Smooth muscle cell (in vitro differentiated cells): ENCODE measurements at regions not wholly inside any gene's neighbourhood (a gene's known extent, or its start where the extent isn't known, plus 50 kb on each side); places are given as distances from the start of the nearest gene placed in this dataset.

Experiments used
- DNase-seq: peaks from one replicate; lab custom pipeline; 2025; ENCODE audit not compliant: unreplicated experiment; lab: John Stamatoyannopoulos, UW
- H2AFZ ChIP-seq: fragments of 200-600 bp; sonication (generic); 2 replicates; pipeline ENCODE4 v1.6.0; 2016; ENCODE audit warnings: antibody characterized with exemption, low read depth, mild to moderate bottlenecking
- H3F3A ChIP-seq: fragments of 200-600 bp; sonication (generic); 2 replicates; pipeline ENCODE4 v1.6.0; 2017; ENCODE audit warnings: antibody characterized with exemption, low read depth
- H3K27ac ChIP-seq: fragments of 200-600 bp; sonication (generic); 2 replicates; pipeline ENCODE4 v1.5.1; 2016; ENCODE audit warnings: low read depth, mild to moderate bottlenecking
- H3K27me3 ChIP-seq: fragments of 200-600 bp; sonication (generic); 2 replicates; pipeline ENCODE4 v1.6.1; 2016; ENCODE audit warnings: low read depth, mild to moderate bottlenecking
- H3K36me3 ChIP-seq: fragments of 200-600 bp; sonication (generic); 2 replicates; pipeline ENCODE4 v1.5.1; 2016; ENCODE audit warnings: low read depth
- H3K4me1 ChIP-seq: fragments of 200-600 bp; sonication (generic); 2 replicates; pipeline ENCODE4 v1.5.1; 2016; ENCODE audit warnings: low read depth
- H3K4me2 ChIP-seq: fragments of 200-600 bp; sonication (generic); 2 replicates; pipeline ENCODE4 v1.6.0; 2016; ENCODE audit warnings: mild to moderate bottlenecking
- H3K4me3 ChIP-seq: fragments of 200-600 bp; sonication (generic); 2 replicates; pipeline ENCODE4 v1.5.1; 2016; ENCODE audit warnings: mild to moderate bottlenecking
- H3K79me2 ChIP-seq: fragments of 200-600 bp; sonication (generic); 2 replicates; pipeline ENCODE4 v1.6.0; 2016; ENCODE audit warnings: low read depth, mild to moderate bottlenecking
- H3K9ac ChIP-seq: fragments of 200-600 bp; sonication (generic); 2 replicates; pipeline ENCODE4 v1.6.0; 2016; ENCODE audit warnings: low read depth
- H3K9me3 ChIP-seq: fragments of 200-600 bp; sonication (generic); replicated peaks from 2 replicates; pipeline ENCODE4 v1.5.1; 2016; ENCODE audit warnings: low read depth
- H4K20me1 ChIP-seq: fragments of 200-600 bp; sonication (generic); 2 replicates; pipeline ENCODE4 v1.6.0; 2016; ENCODE audit warnings: low read depth
- WGBS: methylation state at CpG from one replicate; pipeline ENCODE4 v1.1.7; 2016; ENCODE audit warnings: low lambda C conversion rate; 5-methylcytosine and 5-hydroxymethylcytosine counted together
- TF ChIP-seq, protein P1 (sequence below): fragments of 200-600 bp; sonication (generic); IDR thresholded peaks from 2 replicates; pipeline ENCODE4 v1.5.1; 2017; ENCODE audit warnings: borderline replicate concordance, mild to moderate bottlenecking, antibody characterized with exemption; ENCODE audit not compliant: insufficient read depth, poor library complexity, severe bottlenecking

DNA sequence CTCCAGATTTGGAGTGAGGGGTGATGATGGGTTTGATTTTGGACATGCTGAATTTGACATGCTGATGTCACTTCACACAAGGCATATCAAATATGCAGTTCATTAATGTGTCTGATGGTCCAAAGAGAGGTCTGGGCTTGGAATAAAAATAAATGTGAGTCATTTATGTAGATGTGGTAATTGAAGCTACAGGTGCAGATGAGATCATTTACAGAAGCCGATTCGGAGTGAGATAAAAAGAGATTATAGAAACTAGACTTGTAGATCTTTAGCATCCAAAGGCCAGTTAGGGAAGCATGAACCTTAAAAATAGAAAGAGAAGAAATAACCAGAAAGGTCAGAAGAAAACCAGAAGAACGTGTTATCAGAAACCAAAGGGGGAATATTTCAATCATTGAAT, 350.9 kb upstream of the ZP4 start:
- H2AFZ ChIP-seq = no peak overlapping the region
- no peak overlapping the region for H3K4me3 ChIP-seq
- 94% methylated on average over 3 of the region's 3 CpGs for WGBS
- H3K36me3 ChIP-seq = no peaks in the 10 kb centered on the region
- no peak overlapping the region for H3K9ac ChIP-seq
- no peaks in the 10 kb centered on the region for H3K9me3 ChIP-seq
- no peaks in the 10 kb centered on the region for H3K27me3 ChIP-seq
- H4K20me1 ChIP-seq = no peaks in the 10 kb centered on the region
- TF ChIP-seq, protein P1, sequence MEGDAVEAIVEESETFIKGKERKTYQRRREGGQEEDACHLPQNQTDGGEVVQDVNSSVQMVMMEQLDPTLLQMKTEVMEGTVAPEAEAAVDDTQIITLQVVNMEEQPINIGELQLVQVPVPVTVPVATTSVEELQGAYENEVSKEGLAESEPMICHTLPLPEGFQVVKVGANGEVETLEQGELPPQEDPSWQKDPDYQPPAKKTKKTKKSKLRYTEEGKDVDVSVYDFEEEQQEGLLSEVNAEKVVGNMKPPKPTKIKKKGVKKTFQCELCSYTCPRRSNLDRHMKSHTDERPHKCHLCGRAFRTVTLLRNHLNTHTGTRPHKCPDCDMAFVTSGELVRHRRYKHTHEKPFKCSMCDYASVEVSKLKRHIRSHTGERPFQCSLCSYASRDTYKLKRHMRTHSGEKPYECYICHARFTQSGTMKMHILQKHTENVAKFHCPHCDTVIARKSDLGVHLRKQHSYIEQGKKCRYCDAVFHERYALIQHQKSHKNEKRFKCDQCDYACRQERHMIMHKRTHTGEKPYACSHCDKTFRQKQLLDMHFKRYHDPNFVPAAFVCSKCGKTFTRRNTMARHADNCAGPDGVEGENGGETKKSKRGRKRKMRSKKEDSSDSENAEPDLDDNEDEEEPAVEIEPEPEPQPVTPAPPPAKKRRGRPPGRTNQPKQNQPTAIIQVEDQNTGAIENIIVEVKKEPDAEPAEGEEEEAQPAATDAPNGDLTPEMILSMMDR = no peak
- no peaks in the 10 kb centered on the region for H3K4me1 ChIP-seq
- no peak for DNase-seq
- H3F3A ChIP-seq = no peaks in the 10 kb centered on the region
- no peaks in the 10 kb centered on the region for H3K79me2 ChIP-seq
- no peak overlapping the region for H3K27ac ChIP-seq
- H3K4me2 ChIP-seq = no peak overlapping the region

DNA sequence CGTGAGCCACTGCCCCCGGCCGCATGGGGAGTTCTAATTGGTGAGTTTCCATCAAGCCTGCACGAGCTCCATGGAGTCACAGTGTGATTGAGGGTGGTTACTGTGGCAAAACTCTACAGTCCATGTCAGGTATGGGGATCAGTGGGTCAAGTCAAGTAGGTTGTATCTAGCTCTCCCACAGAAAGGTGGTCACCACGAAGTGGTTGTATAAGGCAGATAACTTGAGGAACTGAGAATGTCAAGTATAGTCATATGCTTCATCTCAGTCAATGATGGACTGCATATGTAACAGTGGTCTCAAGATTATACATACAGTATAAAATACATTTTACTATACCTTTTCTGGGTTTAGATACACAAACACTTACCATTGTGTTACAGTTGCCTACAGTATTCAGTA, 348.6 kb upstream of the ZP4 start:
- no peak overlapping the region for H3K9ac ChIP-seq
- no peaks in the 10 kb centered on the region for H3F3A ChIP-seq
- no peak for DNase-seq
- no peak overlapping the region for H2AFZ ChIP-seq
- H3K36me3 ChIP-seq = no peaks in the 10 kb centered on the region
- no peaks in the 10 kb centered on the region for H3K9me3 ChIP-seq
- no peak overlapping the region for H3K4me3 ChIP-seq
- no peaks in the 10 kb centered on the region for H3K79me2 ChIP-seq
- TF ChIP-seq, protein P1 = no peak
- H3K27ac ChIP-seq = no peak overlapping the region
- H3K4me1 ChIP-seq = no peaks in the 10 kb centered on the region
- H4K20me1 ChIP-seq = no peaks in the 10 kb centered on the region
- no peak overlapping the region for H3K4me2 ChIP-seq
- H3K27me3 ChIP-seq = no peaks in the 10 kb centered on the region
- 93% methylated on average over 5 of the region's 5 CpGs for WGBS

DNA sequence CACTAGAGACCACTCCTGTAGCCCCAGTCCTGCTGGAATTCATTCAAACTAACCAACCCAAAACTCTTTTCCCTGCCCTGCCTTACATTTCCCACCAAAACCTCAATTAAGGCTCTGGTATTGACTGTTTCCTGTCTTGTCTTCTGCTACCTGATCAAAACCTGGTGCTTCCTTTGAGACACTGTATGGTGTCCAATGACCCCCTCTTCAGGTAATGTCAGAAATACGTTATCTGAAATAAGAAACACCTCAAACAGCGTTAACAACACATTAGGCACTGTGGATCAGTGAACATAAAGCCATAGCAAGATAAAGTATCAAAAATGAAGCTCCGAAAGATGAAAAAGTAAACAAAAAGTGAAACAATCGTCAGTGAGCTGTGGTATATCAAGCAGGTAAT, 343.2 kb upstream of the ZP4 start:
- Histone ChIP-seq H3K79me2 (no peaks in the 10 kb centered on the region), H3K4me2 (no peak overlapping the region), H4K20me1 (no peaks in the 10 kb centered on the region), H3K27me3 (no peaks in the 10 kb centered on the region), H2AFZ (no peak overlapping the region), H3F3A (no peaks in the 10 kb centered on the region), H3K9ac (no peak overlapping the region), H3K36me3 (no peaks in the 10 kb centered on the region), H3K4me3 (no peak overlapping the region), H3K4me1 (no peaks in the 10 kb centered on the region), H3K27ac (no peak overlapping the region), H3K9me3 (no peaks in the 10 kb centered on the region)
- TF ChIP-seq, protein P1 = no peak
- 66% methylated on average over 4 of the region's 4 CpGs for WGBS
- DNase-seq = no peak

DNA sequence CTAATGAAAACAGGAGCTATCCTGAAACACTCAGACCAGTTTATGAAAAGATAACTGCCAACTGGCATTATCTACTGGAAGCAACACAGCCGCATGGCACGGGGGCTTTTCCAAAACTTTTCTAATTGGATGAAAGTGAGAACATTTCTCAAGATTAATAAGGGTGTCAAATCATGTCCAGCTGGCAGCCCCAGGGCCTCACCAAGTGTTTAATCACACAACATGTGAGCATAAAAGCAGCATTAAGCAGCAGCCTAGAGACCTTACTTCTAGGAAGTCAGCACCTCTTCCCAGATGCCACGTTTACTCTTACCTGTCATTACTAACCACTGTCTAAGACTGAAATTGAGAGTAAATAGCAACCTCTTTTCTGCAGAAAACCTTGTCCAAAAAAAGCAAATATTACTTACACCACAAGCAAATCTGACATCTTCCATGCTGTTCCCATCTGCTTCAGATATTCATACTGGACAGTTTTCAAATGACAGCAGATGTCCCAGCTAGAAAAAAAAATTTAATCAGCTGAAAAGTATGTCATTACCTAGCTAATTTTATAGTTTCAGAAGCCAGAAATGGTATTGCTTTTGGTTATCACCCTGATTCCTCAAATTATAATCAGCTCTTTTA, 341.5 kb upstream of the ZP4 start:
- 86% methylated on average over 3 of the region's 3 CpGs for WGBS

More for the DNA sequence above, 341.5 kb upstream of the ZP4 start:
- no peaks in the 10 kb centered on the region for H4K20me1 ChIP-seq
- H3K36me3 ChIP-seq = no peaks in the 10 kb centered on the region
- no peaks in the 10 kb centered on the region for H3K4me1 ChIP-seq
- no peaks in the 10 kb centered on the region for H3F3A ChIP-seq
- H3K27ac ChIP-seq = no peak overlapping the region
- no peaks in the 10 kb centered on the region for H3K9me3 ChIP-seq
- H3K4me2 ChIP-seq = no peak overlapping the region
- no peak overlapping the region for H3K4me3 ChIP-seq
- no peaks in the 10 kb centered on the region for H3K79me2 ChIP-seq
- no peak for DNase-seq
- no peaks in the 10 kb centered on the region for H3K27me3 ChIP-seq
- TF ChIP-seq, protein P1 = no peak
- H2AFZ ChIP-seq = no peak overlapping the region
- H3K9ac ChIP-seq = no peak overlapping the region
